Type B pancreatic cell (in vitro differentiated cells): ENCODE measurements at regions not wholly inside any gene's neighbourhood (a gene's known extent, or its start where the extent isn't known, plus 50 kb on each side); places are given as distances from the start of the nearest gene placed in this dataset.
"Not testable (repeated sequence)": the region's sequence is repeated elsewhere in the genome, so short reads cannot be mapped to it uniquely, and the experiment has no call there.

Experiments
- DNase-seq: peaks from one replicate; pipeline ENCODE4 v3.0.0; 2021; ENCODE audit warnings: mixed read lengths; ENCODE audit not compliant: unreplicated experiment; ENCODE audit errors: extremely low spot score
- H3K27ac Mint-ChIP-seq: 2 replicates; pipeline ENCODE4 v1.8.0; 2021; ENCODE audit warnings: mild to moderate bottlenecking, mixed read lengths
- H3K27me3 Mint-ChIP-seq: 2 replicates; pipeline ENCODE4 v1.8.0; 2021; ENCODE audit warnings: mixed read lengths
- H3K36me3 Mint-ChIP-seq: 2 replicates; pipeline ENCODE4 v1.8.0; 2021; ENCODE audit warnings: mixed read lengths
- H3K4me1 Mint-ChIP-seq: one replicate; pipeline ENCODE4 v1.8.0; 2021; ENCODE audit warnings: mixed read lengths; ENCODE audit not compliant: unreplicated experiment
- H3K4me3 Mint-ChIP-seq: 2 replicates; pipeline ENCODE4 v1.8.0; 2021; ENCODE audit warnings: mild to moderate bottlenecking, mixed read lengths
- H3K9me3 Mint-ChIP-seq: 2 replicates; pipeline ENCODE4 v1.8.0; 2021; ENCODE audit warnings: mixed read lengths
- TF ChIP-seq, protein P1 (sequence below): fragments of 200-600 bp; sonication (generic); conservative IDR thresholded peaks from 2 replicates; pipeline ENCODE4 v1.5.0; 2021; ENCODE audit warnings: antibody characterized with exemption, mild to moderate bottlenecking

DNA sequence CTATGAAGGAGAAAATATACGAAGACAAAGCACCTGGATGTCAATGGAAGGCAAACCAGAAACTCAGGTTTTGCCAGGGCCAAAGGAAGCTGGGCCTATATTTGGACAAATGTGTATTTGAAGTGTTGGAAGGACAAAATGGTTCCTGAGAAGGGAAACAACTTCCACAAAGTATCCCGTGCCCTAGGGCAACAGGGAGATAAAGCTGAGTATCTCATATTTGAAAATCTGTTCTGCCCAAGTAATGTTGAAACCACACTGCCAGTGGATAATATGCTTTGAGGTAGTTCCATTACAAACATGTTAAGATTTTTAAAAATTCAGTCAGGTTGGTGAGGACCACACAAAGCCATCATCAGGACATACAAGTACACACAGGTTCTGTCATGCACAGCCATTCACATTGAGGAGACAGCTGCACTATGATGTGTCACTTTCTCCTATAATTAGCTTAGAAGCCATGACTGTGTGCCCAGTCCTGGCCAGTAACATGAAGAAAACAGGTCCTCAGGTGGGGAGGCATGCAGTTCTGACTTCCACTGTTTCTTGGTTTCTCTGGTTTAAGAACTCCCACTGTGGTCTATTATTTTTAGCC is 116.4 kb downstream of the PWWP3B start:
- Mint-ChIP-seq H3K4me3 (no peak overlapping the region), H3K9me3 (peaks cover 6% of the 10 kb centered on the region), H3K4me1 (no peaks in the 10 kb centered on the region), H3K36me3 (no peaks in the 10 kb centered on the region), H3K27me3 (no peaks in the 10 kb centered on the region), H3K27ac (no peak overlapping the region)
- no peak for DNase-seq
- TF ChIP-seq, protein P1, sequence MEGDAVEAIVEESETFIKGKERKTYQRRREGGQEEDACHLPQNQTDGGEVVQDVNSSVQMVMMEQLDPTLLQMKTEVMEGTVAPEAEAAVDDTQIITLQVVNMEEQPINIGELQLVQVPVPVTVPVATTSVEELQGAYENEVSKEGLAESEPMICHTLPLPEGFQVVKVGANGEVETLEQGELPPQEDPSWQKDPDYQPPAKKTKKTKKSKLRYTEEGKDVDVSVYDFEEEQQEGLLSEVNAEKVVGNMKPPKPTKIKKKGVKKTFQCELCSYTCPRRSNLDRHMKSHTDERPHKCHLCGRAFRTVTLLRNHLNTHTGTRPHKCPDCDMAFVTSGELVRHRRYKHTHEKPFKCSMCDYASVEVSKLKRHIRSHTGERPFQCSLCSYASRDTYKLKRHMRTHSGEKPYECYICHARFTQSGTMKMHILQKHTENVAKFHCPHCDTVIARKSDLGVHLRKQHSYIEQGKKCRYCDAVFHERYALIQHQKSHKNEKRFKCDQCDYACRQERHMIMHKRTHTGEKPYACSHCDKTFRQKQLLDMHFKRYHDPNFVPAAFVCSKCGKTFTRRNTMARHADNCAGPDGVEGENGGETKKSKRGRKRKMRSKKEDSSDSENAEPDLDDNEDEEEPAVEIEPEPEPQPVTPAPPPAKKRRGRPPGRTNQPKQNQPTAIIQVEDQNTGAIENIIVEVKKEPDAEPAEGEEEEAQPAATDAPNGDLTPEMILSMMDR, result no peak

DNA sequence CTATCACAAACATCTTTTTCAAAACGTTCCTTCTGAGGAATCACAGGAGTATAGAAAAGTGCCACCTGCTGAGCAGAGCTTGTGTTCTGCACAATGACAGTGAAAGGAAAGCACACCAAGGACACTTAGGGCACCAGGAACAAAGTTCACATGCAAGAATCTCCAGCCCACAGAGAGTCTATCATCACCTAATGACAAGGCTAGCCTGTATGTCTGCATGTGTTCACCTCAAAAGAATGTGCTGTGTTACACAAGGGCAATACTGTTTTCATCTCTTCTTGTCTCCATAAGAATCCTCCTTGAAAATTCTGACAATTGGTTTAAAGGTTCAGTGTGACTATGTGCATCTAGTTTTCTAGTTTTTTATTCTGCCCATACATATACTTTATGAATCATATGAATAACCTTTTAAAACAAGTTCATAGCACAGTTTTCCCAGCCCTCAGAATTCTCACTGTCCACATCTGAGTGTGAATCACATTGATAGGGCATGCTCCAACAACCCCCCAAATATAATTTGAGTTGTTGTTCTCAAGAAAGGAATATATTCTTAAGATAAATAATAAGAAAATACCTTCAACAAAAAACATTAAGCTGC is 118.0 kb downstream of the PWWP3B start:
- Mint-ChIP-seq H3K9me3 (peaks cover 6% of the 10 kb centered on the region), H3K4me3 (no peak overlapping the region), H3K27ac (no peak overlapping the region), H3K27me3 (no peaks in the 10 kb centered on the region), H3K36me3 (no peaks in the 10 kb centered on the region), H3K4me1 (no peaks in the 10 kb centered on the region)
- DNase-seq, result no peak
- TF ChIP-seq, protein P1, result no peak

DNA sequence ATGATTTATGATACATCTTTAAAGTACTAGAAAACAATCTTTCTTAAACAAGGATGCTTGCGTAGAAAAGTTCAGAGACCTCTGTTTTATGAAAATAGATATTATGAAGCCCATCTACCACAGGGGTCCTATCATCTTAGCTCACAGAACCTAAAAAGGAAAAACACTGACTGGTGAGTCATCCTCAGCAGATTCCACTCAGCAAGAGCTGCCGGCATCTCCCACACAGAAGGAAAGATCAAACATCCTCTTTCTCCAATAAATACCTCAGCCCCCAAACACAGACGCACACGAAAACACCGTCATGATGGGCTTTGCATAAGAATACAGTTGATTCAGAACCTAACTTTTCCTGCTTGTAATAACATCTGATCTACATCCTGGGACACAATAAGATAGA is 122.7 kb downstream of the PWWP3B start:
- not testable (repeated sequence) for H3K4me1 Mint-ChIP-seq, H3K4me3 Mint-ChIP-seq, H3K36me3 Mint-ChIP-seq, DNase-seq, H3K27me3 Mint-ChIP-seq, H3K9me3 Mint-ChIP-seq, H3K27ac Mint-ChIP-seq

DNA sequence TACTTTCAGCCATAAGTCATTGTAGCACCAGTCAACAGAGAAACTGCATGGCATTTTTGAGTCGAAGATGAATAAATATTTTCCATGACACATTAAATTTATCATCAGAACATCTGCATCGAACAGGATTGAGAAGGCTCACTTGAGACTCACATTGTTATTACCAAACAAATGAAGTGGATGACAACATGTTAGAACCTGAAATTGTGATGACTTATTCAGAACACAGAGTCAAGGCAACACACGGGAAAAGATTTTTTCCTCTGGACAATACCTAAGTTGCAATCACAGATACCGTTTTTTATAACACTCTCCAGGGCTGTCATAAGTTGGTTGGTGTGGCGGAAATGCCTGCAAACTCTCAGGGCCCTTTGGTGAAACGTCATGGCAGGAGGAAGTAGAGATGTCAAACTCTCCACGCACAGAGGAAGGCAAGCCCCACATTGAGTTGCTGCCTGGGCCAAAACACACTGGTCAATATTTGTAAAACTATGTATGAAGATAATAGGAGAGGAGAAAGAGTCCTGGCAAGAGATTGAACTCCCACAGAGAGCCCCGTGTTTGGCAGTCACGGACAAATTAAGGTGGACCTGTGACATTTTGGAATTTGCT is 123.8 kb downstream of the PWWP3B start:
- H3K36me3 Mint-ChIP-seq, H3K4me3 Mint-ChIP-seq, H3K27ac Mint-ChIP-seq, H3K9me3 Mint-ChIP-seq, H3K27me3 Mint-ChIP-seq, DNase-seq, H3K4me1 Mint-ChIP-seq: not testable (repeated sequence)

DNA sequence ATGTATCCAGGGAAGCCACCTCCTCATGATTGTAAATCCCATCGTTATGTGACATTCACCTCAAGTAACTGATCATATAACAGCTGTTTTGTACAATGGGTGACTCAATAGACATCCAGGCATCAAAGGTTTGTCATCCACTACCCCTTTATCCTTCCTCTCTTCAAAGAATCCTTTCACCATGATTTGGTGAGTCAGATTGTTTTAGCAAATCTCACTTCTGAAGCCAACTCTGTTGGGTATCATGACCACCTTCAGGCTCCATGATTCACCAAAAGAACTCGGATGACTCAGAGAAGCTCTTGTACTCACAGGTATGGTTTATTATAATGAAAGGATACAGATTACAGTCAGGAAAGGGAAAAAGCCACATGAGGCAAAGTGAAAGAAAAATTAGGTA is 132.1 kb downstream of the PWWP3B start:
- Mint-ChIP-seq H3K27ac (no peak overlapping the region), H3K4me1 (no peaks in the 10 kb centered on the region), H3K4me3 (no peak overlapping the region), H3K36me3 (no peaks in the 10 kb centered on the region), H3K9me3 (no peaks in the 10 kb centered on the region), H3K27me3 (no peaks in the 10 kb centered on the region)
- TF ChIP-seq, protein P1, result no peak
- DNase-seq, result no peak

DNA sequence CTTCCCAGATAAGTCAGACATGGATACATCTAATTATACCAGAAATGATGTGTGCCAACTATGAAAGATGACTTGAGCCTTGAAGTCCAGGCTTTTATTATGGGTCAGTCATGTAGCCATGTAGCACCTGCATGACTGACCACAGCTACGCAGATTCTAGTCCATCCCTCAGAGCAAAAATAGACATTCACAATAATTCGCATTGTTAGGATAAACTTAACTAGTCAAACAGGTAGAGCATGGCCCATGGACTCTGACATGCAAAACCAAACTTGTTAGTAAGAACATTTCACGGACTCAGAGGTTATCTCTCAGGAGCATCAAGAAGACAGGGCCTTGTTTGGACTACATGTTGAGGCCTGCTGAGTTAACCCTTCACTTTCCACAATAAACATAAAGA is 132.6 kb downstream of the PWWP3B start:
- Mint-ChIP-seq H3K4me3 (no peak overlapping the region), H3K27ac (no peak overlapping the region), H3K36me3 (no peaks in the 10 kb centered on the region), H3K27me3 (no peaks in the 10 kb centered on the region), H3K9me3 (no peaks in the 10 kb centered on the region), H3K4me1 (no peaks in the 10 kb centered on the region)
- TF ChIP-seq, protein P1, result no peak
- DNase-seq, result no peak
